Body of pancreas (tissue), 4 donors: ENCODE measurements at regions not wholly inside any gene's neighbourhood (a gene's known extent, or its start where the extent isn't known, plus 50 kb on each side); places are given as distances from the start of the nearest gene placed in this dataset.

Experiments used
- POLR2A ChIP-seq, 3 donors: fragments of 450-650 bp; IDR thresholded peaks; one replicate each; pipeline ENCODE4 v1.6.1; 2016; ENCODE audit warnings: antibody characterized with exemption in 3 of 3, mild to moderate bottlenecking in 2 of 3
- TF ChIP-seq, protein P1 (sequence below), 7 experiments: fragments of 450-650 bp in 4 of 7; fragments of 200-600 bp in 3 of 7; sonication (generic) in 3 of 7; IDR thresholded peaks; one replicate each; pipeline ENCODE4 v1.5.1; 2016 to 2019; ENCODE audit warnings: antibody characterized with exemption in 7 of 7

DNA sequence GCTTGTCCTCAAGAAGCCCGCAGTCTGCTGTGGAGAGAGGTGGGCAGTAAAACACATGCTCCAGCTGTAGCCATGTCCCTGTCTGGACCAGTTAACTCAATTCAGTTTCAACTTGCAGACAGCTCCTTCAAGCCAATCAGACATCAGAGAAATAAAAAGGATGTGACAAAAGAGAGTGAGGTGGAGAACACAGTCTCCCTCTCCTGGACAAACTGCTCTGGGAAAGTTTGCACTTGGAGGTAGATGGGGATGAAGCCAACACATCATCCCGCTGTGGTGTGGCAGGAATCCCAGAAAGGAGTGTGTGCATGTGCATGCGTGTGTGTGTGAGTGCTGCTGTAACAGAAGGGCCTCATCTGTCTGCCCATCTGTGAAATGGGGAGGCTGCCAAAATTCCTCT, 358.6 kb upstream of the ASIC2 start:
- TF ChIP-seq, protein P1, sequence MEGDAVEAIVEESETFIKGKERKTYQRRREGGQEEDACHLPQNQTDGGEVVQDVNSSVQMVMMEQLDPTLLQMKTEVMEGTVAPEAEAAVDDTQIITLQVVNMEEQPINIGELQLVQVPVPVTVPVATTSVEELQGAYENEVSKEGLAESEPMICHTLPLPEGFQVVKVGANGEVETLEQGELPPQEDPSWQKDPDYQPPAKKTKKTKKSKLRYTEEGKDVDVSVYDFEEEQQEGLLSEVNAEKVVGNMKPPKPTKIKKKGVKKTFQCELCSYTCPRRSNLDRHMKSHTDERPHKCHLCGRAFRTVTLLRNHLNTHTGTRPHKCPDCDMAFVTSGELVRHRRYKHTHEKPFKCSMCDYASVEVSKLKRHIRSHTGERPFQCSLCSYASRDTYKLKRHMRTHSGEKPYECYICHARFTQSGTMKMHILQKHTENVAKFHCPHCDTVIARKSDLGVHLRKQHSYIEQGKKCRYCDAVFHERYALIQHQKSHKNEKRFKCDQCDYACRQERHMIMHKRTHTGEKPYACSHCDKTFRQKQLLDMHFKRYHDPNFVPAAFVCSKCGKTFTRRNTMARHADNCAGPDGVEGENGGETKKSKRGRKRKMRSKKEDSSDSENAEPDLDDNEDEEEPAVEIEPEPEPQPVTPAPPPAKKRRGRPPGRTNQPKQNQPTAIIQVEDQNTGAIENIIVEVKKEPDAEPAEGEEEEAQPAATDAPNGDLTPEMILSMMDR (IDR thresholded peaks at IDR 0.05), result no peak
- TF ChIP-seq POLR2A (IDR thresholded peaks at IDR 0.05), result no peak
